Right lobe of liver (tissue), 6 donors: ENCODE measurements at regions not wholly inside any gene's neighbourhood (a gene's known extent, or its start where the extent isn't known, plus 50 kb on each side); places are given as distances from the start of the nearest gene placed in this dataset.

Experiments used
- ATAC-seq, 4 donors: fragments of 200-7000 bp; cut with Tn5 transposase; one replicate each; pipeline ENCODE4 v1.9.1; 2020; ENCODE audit warnings: mild to moderate bottlenecking in 4 of 4, moderate library complexity in 4 of 4
- DNase-seq, 3 donors: peaks; one replicate each; pipeline ENCODE4 v3.0.0-alpha.2; 2020
- H3K27ac ChIP-seq, 3 donors: fragments of 200-600 bp; one replicate each; pipeline ENCODE4 v1.8.0; 2022
- H3K27me3 ChIP-seq, 2 donors: fragments of 200-600 bp; one replicate each; pipeline ENCODE4 v1.8.0; 2022
- H3K36me3 ChIP-seq, 4 donors: fragments of 200-600 bp; sonication (generic) in 1 of 4; one replicate each; pipeline versions ENCODE4 v1.5.1 to v1.8.0; 2017 to 2022; ENCODE audit warnings: control low read depth in 1 of 4
- H3K4me1 ChIP-seq, 4 donors: fragments of 200-600 bp; sonication (generic) in 1 of 4; one replicate each; pipeline versions ENCODE4 v1.5.1 to v1.8.0; 2017 to 2022; ENCODE audit warnings: control low read depth in 1 of 4
- H3K4me3 ChIP-seq, 3 donors: fragments of 200-600 bp; one replicate each; pipeline ENCODE4 v1.8.0; 2022
- H3K9me3 ChIP-seq, 4 donors: fragments of 200-600 bp; sonication (generic) in 1 of 4; one replicate each; pipeline versions ENCODE4 v1.5.1 to v1.8.0; 2017 to 2022; ENCODE audit warnings: control low read depth in 1 of 4
- POLR2A ChIP-seq: fragments of 450-650 bp; IDR thresholded peaks from one replicate; pipeline ENCODE4 v1.6.1; 2017; ENCODE audit warnings: antibody characterized with exemption, mild to moderate bottlenecking
- WGBS: methylation state at CpG from one replicate; pipeline ENCODE4 v1.1.6; 2018; ENCODE audit warnings: low coverage, low lambda C conversion rate; ENCODE audit not compliant: insufficient coverage; ENCODE audit errors: missing lambda C conversion rate; 5-methylcytosine and 5-hydroxymethylcytosine counted together
- intact Hi-C, 2 donors: fragments of 100-400 bp; cut with DNase I; formaldehyde crosslinking; loops; one replicate each; pipeline versions ENCODE4 v1.11.2 to v1.14.1; 2022
- TF ChIP-seq, protein P1 (sequence below), 4 donors: fragments of 200-600 bp in 3 of 4; fragments of 450-650 bp in 1 of 4; IDR thresholded peaks; one replicate each; pipeline versions ENCODE4 v1.5.1 to v1.8.0; 2016 to 2022; ENCODE audit warnings: antibody characterized with exemption in 4 of 4, mild to moderate bottlenecking in 2 of 4
- donor health status: DM: no; HTN: yes; CAD: no.
- donor health status: DM: no; HTN: no; CAD: no.
- donor health status: DM: no; HTN: no; CAD: no.
- donor health status: DM: no; HTN: yes; CAD: no.
- donor health status: DM: no; HTN: yes; CAD: no.

DNA sequence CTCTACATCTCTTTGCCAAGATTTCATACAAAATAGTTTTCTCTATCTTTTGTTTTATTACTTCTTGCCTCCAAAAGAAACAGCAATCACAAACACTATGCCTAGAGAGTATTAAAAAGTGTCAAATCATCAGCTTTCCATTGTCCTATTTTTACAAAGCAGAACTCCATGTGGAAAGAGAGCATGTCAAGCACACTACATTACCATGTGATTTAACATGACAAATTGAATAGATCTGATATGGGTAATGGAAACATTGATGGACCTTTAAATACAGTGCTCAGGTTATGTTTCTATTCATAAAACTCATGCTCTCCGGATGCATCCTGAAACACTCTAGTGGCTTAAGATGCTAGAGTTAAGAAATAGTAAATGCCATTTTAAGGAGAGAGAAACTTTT is 791.4 kb upstream of the CTNND2 start:
- Histone ChIP-seq H3K9me3 (no peaks in the 10 kb centered on the region), H3K4me3 (no peak overlapping the region), H3K4me1 (no peaks in the 10 kb centered on the region), H3K36me3 (no peaks in the 10 kb centered on the region), H3K27me3 (no peaks in the 10 kb centered on the region), H3K27ac (no peak overlapping the region)
- 38% methylated on average over 1 of the region's 1 CpG for WGBS
- ATAC-seq (no peak), DNase-seq (no peak)
- intact Hi-C loops = no loop called here
- TF ChIP-seq POLR2A = no peak
- TF ChIP-seq, protein P1, sequence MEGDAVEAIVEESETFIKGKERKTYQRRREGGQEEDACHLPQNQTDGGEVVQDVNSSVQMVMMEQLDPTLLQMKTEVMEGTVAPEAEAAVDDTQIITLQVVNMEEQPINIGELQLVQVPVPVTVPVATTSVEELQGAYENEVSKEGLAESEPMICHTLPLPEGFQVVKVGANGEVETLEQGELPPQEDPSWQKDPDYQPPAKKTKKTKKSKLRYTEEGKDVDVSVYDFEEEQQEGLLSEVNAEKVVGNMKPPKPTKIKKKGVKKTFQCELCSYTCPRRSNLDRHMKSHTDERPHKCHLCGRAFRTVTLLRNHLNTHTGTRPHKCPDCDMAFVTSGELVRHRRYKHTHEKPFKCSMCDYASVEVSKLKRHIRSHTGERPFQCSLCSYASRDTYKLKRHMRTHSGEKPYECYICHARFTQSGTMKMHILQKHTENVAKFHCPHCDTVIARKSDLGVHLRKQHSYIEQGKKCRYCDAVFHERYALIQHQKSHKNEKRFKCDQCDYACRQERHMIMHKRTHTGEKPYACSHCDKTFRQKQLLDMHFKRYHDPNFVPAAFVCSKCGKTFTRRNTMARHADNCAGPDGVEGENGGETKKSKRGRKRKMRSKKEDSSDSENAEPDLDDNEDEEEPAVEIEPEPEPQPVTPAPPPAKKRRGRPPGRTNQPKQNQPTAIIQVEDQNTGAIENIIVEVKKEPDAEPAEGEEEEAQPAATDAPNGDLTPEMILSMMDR (IDR thresholded peaks at IDR 0.05) = no peak

GRCh38 chr5:12691330-12691729 is 787.1 kb upstream of the CTNND2 start:
- intact Hi-C loops = no loop called here
- ATAC-seq (no peak), DNase-seq (no peak)
- no peak overlapping the region for H3K4me3 ChIP-seq
- H3K36me3 ChIP-seq = no peaks in the 10 kb centered on the region
- H3K9me3 ChIP-seq = no peaks in the 10 kb centered on the region
- TF ChIP-seq POLR2A = no peak
- TF ChIP-seq, protein P1 (IDR thresholded peaks at IDR 0.05) = no peak
- H3K27me3 ChIP-seq = no peaks in the 10 kb centered on the region
- no peak overlapping the region for H3K27ac ChIP-seq
- 37% methylated on average over 9 of the region's 9 CpGs for WGBS
- no peaks in the 10 kb centered on the region for H3K4me1 ChIP-seq

DNA sequence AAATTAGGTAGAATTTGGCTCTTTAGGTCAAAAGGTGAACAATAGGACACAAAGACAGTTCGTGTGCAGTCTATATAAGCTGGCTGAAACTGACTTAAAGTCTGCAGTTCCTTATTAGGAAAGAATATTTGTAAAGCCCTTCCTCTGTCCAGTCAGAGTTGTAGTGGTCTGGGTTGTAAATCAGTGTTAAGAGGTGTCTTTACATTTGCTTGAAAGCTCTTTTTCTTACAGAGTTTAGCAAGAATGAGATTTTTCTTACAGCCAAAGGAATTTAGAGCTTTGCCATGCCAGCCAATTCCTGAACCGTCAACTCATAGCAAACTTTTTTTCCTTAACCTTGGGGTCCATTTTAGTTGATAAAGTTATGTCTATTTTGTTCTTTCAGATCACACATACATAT is 786.1 kb upstream of the CTNND2 start:
- TF ChIP-seq POLR2A = no peak
- TF ChIP-seq, protein P1 (IDR thresholded peaks at IDR 0.05) = no peak
- ATAC-seq = no peak
- intact Hi-C loops = no loop called here
- Histone ChIP-seq H3K27me3 (no peaks in the 10 kb centered on the region), H3K4me3 (no peak overlapping the region), H3K4me1 (no peaks in the 10 kb centered on the region), H3K27ac (no peak overlapping the region), H3K9me3 (no peaks in the 10 kb centered on the region), H3K36me3 (no peaks in the 10 kb centered on the region)
- DNase-seq = no peak
- WGBS = 45% methylated on average over 2 of the region's 2 CpGs

GRCh38 chr5:12683249-12683648 is 779.0 kb upstream of the CTNND2 start:
- ATAC-seq = no peak
- Histone ChIP-seq H3K4me3 (no peak overlapping the region), H3K27ac (no peak overlapping the region), H3K27me3 (no peaks in the 10 kb centered on the region), H3K4me1 (no peaks in the 10 kb centered on the region), H3K9me3 (no peaks in the 10 kb centered on the region), H3K36me3 (no peaks in the 10 kb centered on the region)
- DNase-seq = no peak
- 52% methylated on average over 3 of the region's 3 CpGs for WGBS
- intact Hi-C loops = no loop called here
- no peak for TF ChIP-seq POLR2A
- TF ChIP-seq, protein P1 (IDR thresholded peaks at IDR 0.05) = no peak

GRCh38 chr5:12679731-12680130 is 775.5 kb upstream of the CTNND2 start:
- H3K27me3 ChIP-seq = no peaks in the 10 kb centered on the region
- intact Hi-C loops = no loop called here
- no peaks in the 10 kb centered on the region for H3K9me3 ChIP-seq
- H3K27ac ChIP-seq = no peak overlapping the region
- no peaks in the 10 kb centered on the region for H3K36me3 ChIP-seq
- no peak overlapping the region for H3K4me3 ChIP-seq
- H3K4me1 ChIP-seq = no peaks in the 10 kb centered on the region
- ATAC-seq (no peak), DNase-seq (no peak)
- TF ChIP-seq, protein P1 (IDR thresholded peaks at IDR 0.05) = no peak
- TF ChIP-seq POLR2A = no peak
